ENCODE measurements at regions not wholly inside any gene's neighbourhood (a gene's known extent, or its start where the extent isn't known, plus 50 kb on each side); places are given as distances from the start of the nearest gene placed in this dataset.

DNA sequence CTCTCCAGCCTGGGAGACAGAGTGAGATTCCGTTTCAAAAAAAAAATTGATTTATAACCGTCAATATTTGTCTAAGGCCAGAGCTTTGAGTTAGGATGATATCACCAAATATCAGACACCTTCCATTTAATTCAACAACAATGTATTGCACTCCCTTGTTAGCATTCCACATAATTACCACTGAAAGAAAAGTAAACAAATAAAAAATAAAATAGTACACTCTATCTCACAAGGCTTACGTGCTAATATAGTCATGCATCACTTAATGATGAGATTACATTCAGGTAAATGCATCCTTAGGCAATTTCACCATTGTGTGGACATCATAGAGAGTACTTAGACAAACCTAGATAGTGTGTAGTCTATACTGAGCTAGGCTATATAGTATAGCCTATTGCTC is 127.6 kb upstream of the RHOBTB1 start:
- H3K27ac ChIP-seq (ENCODE audit: low read depth in 2 of 2, low read length in 1 of 2): no peak overlapping the region
- WGBS, 2 donors: 83 to 87% methylated on average over 3 of the region's 3 CpGs
- H3K4me3 ChIP-seq (ENCODE audit: low read depth in 1 of 2, low read length in 2 of 2): no peak overlapping the region
- no peaks in the 10 kb centered on the region for H3K27me3 ChIP-seq (ENCODE audit: control insufficient read depth in 1 of 2, insufficient read depth in 2 of 2, low read length in 2 of 2)
- H3K36me3 ChIP-seq (ENCODE audit: control insufficient read depth in 2 of 2, insufficient read depth in 2 of 2, low read length in 1 of 2): no peaks in the 10 kb centered on the region
- no peaks in the 10 kb centered on the region for H3K4me1 ChIP-seq (ENCODE audit: control insufficient read depth in 2 of 2, insufficient read depth in 2 of 2, low read length in 1 of 2)
- H3K9me3 ChIP-seq (ENCODE audit: control insufficient read depth in 2 of 2, insufficient read depth in 1 of 2, low read depth in 1 of 2, low read length in 1 of 2): no peaks in the 10 kb centered on the region

- Histone ChIP-seq H3K27me3 (ENCODE audit: control insufficient read depth in 1 of 2, insufficient read depth in 2 of 2, low read length in 2 of 2) (no peaks in the 10 kb centered on the region), H3K9me3 (ENCODE audit: control insufficient read depth in 2 of 2, insufficient read depth in 1 of 2, low read depth in 1 of 2, low read length in 1 of 2) (no peaks in the 10 kb centered on the region), H3K36me3 (ENCODE audit: control insufficient read depth in 2 of 2, insufficient read depth in 2 of 2, low read length in 1 of 2) (no peaks in the 10 kb centered on the region), H3K27ac (ENCODE audit: low read depth in 2 of 2, low read length in 1 of 2) (no peak overlapping the region), H3K4me3 (ENCODE audit: low read depth in 1 of 2, low read length in 2 of 2) (no peak overlapping the region), H3K4me1 (ENCODE audit: control insufficient read depth in 2 of 2, insufficient read depth in 2 of 2, low read length in 1 of 2) (no peaks in the 10 kb centered on the region)
- 76 to 79% methylated on average over 1 of the region's 1 CpG for WGBS, 2 donors
Measured at GRCh38 chr10:61068471-61068870, 124.5 kb upstream of the RHOBTB1 start.

DNA sequence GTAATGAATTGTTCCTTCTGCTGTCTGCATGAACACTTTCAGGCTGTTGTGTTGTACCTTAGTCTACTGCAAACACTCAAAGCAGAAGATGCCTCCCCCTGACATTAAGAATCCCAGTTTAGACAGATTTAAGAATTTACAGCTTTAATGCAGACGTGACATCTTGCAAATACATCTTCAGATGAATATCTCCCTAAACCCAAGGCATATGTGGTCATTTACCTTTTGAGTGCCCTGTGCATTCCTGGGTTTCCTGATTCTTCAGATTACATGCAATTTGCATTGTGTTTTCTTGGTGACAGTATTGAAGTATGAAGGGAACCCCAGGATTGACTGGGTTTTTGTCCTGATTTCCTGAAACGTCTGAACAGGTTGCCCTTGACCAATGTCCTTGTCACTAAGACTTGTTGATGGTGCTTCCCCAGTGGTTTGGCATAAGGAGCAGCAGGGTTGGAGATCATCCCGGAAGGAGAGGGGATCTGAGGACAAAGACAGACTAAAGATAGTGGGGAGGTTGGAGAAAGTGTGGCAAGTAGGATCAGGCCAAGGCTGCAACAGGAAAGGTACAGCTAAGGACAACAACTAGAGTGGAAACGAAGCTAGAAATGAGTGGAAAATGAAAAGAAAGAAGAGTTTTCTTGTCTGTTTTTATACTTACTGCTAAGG is 123.8 kb upstream of the RHOBTB1 start:
- Histone ChIP-seq H3K4me3 (ENCODE audit: low read depth in 1 of 2, low read length in 2 of 2) (no peak overlapping the region), H3K9me3 (ENCODE audit: control insufficient read depth in 2 of 2, insufficient read depth in 1 of 2, low read depth in 1 of 2, low read length in 1 of 2) (no peaks in the 10 kb centered on the region), H3K4me1 (ENCODE audit: control insufficient read depth in 2 of 2, insufficient read depth in 2 of 2, low read length in 1 of 2) (no peaks in the 10 kb centered on the region), H3K36me3 (ENCODE audit: control insufficient read depth in 2 of 2, insufficient read depth in 2 of 2, low read length in 1 of 2) (no peaks in the 10 kb centered on the region), H3K27me3 (ENCODE audit: control insufficient read depth in 1 of 2, insufficient read depth in 2 of 2, low read length in 2 of 2) (no peaks in the 10 kb centered on the region), H3K27ac (ENCODE audit: low read depth in 2 of 2, low read length in 1 of 2) (no peak overlapping the region)
- WGBS, 2 donors: 65 to 76% methylated on average over 4 of the region's 4 CpGs

DNA sequence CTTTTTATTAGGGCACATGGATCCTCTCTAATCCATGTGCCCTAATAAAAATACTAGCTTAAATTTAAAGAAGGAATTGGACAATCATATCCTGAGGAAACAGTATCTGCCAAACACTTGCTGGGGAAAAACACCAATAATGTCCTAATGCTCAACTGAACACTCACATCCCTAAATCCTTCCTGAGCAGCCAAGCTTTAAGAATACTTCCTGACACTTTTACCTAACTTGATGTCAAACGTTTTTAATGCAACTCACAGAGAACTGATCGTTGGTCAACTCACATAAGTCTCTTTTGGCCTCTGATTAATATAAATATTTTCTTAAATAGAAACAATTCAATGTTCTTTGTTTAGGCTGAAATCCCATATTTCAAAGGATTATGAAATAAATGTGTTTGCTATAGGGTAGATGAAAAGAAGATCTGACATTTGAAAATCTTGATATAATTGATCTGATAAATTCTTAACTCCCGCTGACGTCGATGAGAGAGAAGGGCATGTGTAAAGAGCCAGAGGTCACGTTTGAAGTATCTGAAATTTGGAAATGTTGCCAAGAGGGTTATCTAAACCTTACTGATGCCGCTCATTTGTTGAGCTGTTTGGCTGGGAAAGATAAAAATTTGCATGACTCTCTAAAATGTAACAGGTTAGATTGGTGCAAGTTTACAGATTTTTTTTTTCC is 122.8 kb upstream of the RHOBTB1 start:
- WGBS, 2 donors: 24 to 30% methylated on average over 7 of the region's 7 CpGs
- no peaks in the 10 kb centered on the region for H3K4me1 ChIP-seq (ENCODE audit: control insufficient read depth in 2 of 2, insufficient read depth in 2 of 2, low read length in 1 of 2)
- H3K36me3 ChIP-seq (ENCODE audit: control insufficient read depth in 2 of 2, insufficient read depth in 2 of 2, low read length in 1 of 2): no peaks in the 10 kb centered on the region
- H3K27me3 ChIP-seq (ENCODE audit: control insufficient read depth in 1 of 2, insufficient read depth in 2 of 2, low read length in 2 of 2): no peaks in the 10 kb centered on the region
- no peak overlapping the region for H3K4me3 ChIP-seq (ENCODE audit: low read depth in 1 of 2, low read length in 2 of 2)
- H3K27ac ChIP-seq (ENCODE audit: low read depth in 2 of 2, low read length in 1 of 2): no peak overlapping the region
- H3K9me3 ChIP-seq (ENCODE audit: control insufficient read depth in 2 of 2, insufficient read depth in 1 of 2, low read depth in 1 of 2, low read length in 1 of 2): no peaks in the 10 kb centered on the region

- Histone ChIP-seq H3K36me3 (ENCODE audit: control insufficient read depth in 2 of 2, insufficient read depth in 2 of 2, low read length in 1 of 2) (no peaks in the 10 kb centered on the region), H3K9me3 (ENCODE audit: control insufficient read depth in 2 of 2, insufficient read depth in 1 of 2, low read depth in 1 of 2, low read length in 1 of 2) (no peaks in the 10 kb centered on the region), H3K27ac (ENCODE audit: low read depth in 2 of 2, low read length in 1 of 2) (no peak overlapping the region), H3K4me1 (ENCODE audit: control insufficient read depth in 2 of 2, insufficient read depth in 2 of 2, low read length in 1 of 2) (no peaks in the 10 kb centered on the region), H3K27me3 (ENCODE audit: control insufficient read depth in 1 of 2, insufficient read depth in 2 of 2, low read length in 2 of 2) (no peaks in the 10 kb centered on the region), H3K4me3 (ENCODE audit: low read depth in 1 of 2, low read length in 2 of 2) (no peak overlapping the region)
- WGBS, 2 donors: 88 to 89% methylated on average over 2 of the region's 2 CpGs
Measured at GRCh38 chr10:61065051-61065450, 121.1 kb upstream of the RHOBTB1 start.

GRCh38 chr10:61064356-61064755 is 120.4 kb upstream of the RHOBTB1 start:
- H3K9me3 ChIP-seq (ENCODE audit: control insufficient read depth in 2 of 2, insufficient read depth in 1 of 2, low read depth in 1 of 2, low read length in 1 of 2): no peaks in the 10 kb centered on the region
- H3K27ac ChIP-seq (ENCODE audit: low read depth in 2 of 2, low read length in 1 of 2): no peak overlapping the region
- H3K36me3 ChIP-seq (ENCODE audit: control insufficient read depth in 2 of 2, insufficient read depth in 2 of 2, low read length in 1 of 2): no peaks in the 10 kb centered on the region
- H3K27me3 ChIP-seq (ENCODE audit: control insufficient read depth in 1 of 2, insufficient read depth in 2 of 2, low read length in 2 of 2): no peaks in the 10 kb centered on the region
- no peaks in the 10 kb centered on the region for H3K4me1 ChIP-seq (ENCODE audit: control insufficient read depth in 2 of 2, insufficient read depth in 2 of 2, low read length in 1 of 2)
- no peak overlapping the region for H3K4me3 ChIP-seq (ENCODE audit: low read depth in 1 of 2, low read length in 2 of 2)
- 96% methylated on average over 4 of the region's 4 CpGs for WGBS, 2 donors

GRCh38 chr10:61063901-61064300 is 119.9 kb upstream of the RHOBTB1 start:
- H3K27ac ChIP-seq (ENCODE audit: low read depth in 2 of 2, low read length in 1 of 2): no peak overlapping the region
- H3K27me3 ChIP-seq (ENCODE audit: control insufficient read depth in 1 of 2, insufficient read depth in 2 of 2, low read length in 2 of 2): no peaks in the 10 kb centered on the region
- H3K4me1 ChIP-seq (ENCODE audit: control insufficient read depth in 2 of 2, insufficient read depth in 2 of 2, low read length in 1 of 2): no peaks in the 10 kb centered on the region
- H3K9me3 ChIP-seq (ENCODE audit: control insufficient read depth in 2 of 2, insufficient read depth in 1 of 2, low read depth in 1 of 2, low read length in 1 of 2): no peaks in the 10 kb centered on the region
- H3K36me3 ChIP-seq (ENCODE audit: control insufficient read depth in 2 of 2, insufficient read depth in 2 of 2, low read length in 1 of 2): no peaks in the 10 kb centered on the region
- no peak overlapping the region for H3K4me3 ChIP-seq (ENCODE audit: low read depth in 1 of 2, low read length in 2 of 2)
- WGBS, 2 donors: 54 to 66% methylated on average over 1 of the region's 1 CpG

DNA sequence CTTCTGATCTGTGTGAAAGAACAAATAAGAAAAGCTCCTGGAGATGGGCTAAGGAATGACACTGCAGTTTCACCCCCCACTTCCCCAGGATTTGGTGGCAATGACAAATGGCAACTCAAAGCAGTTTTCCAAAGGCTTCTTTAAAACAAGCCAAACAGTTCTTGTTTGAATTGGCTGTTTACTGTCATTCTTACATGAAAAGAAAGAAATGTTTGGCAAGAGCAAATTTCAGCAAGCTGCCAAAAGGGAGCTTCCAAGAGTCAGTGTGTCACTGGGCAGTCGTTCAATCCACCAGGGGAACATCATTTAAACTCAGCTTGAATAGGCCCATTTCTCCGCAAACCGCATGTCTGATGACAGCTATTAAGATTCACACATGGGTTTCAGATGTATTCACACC is 119.0 kb upstream of the RHOBTB1 start:
- no peak overlapping the region for H3K4me3 ChIP-seq (ENCODE audit: low read depth in 1 of 2, low read length in 2 of 2)
- H3K36me3 ChIP-seq (ENCODE audit: control insufficient read depth in 2 of 2, insufficient read depth in 2 of 2, low read length in 1 of 2): no peaks in the 10 kb centered on the region
- no peak overlapping the region for H3K27ac ChIP-seq (ENCODE audit: low read depth in 2 of 2, low read length in 1 of 2)
- no peaks in the 10 kb centered on the region for H3K9me3 ChIP-seq (ENCODE audit: control insufficient read depth in 2 of 2, insufficient read depth in 1 of 2, low read depth in 1 of 2, low read length in 1 of 2)
- WGBS, 2 donors: 35 to 57% methylated on average over 3 of the region's 3 CpGs
- no peaks in the 10 kb centered on the region for H3K27me3 ChIP-seq (ENCODE audit: control insufficient read depth in 1 of 2, insufficient read depth in 2 of 2, low read length in 2 of 2)
- H3K4me1 ChIP-seq (ENCODE audit: control insufficient read depth in 2 of 2, insufficient read depth in 2 of 2, low read length in 1 of 2): no peaks in the 10 kb centered on the region

- Histone ChIP-seq H3K9me3 (ENCODE audit: control insufficient read depth in 2 of 2, insufficient read depth in 1 of 2, low read depth in 1 of 2, low read length in 1 of 2) (no peaks in the 10 kb centered on the region), H3K27me3 (ENCODE audit: control insufficient read depth in 1 of 2, insufficient read depth in 2 of 2, low read length in 2 of 2) (no peaks in the 10 kb centered on the region), H3K27ac (ENCODE audit: low read depth in 2 of 2, low read length in 1 of 2) (no peak overlapping the region), H3K36me3 (ENCODE audit: control insufficient read depth in 2 of 2, insufficient read depth in 2 of 2, low read length in 1 of 2) (no peaks in the 10 kb centered on the region), H3K4me3 (ENCODE audit: low read depth in 1 of 2, low read length in 2 of 2) (no peak overlapping the region), H3K4me1 (ENCODE audit: control insufficient read depth in 2 of 2, insufficient read depth in 2 of 2, low read length in 1 of 2) (no peaks in the 10 kb centered on the region)
- 78 to 81% methylated on average over 6 of the region's 6 CpGs for WGBS, 2 donors
Measured at GRCh38 chr10:61061923-61062504, 118.0 kb upstream of the RHOBTB1 start.

DNA sequence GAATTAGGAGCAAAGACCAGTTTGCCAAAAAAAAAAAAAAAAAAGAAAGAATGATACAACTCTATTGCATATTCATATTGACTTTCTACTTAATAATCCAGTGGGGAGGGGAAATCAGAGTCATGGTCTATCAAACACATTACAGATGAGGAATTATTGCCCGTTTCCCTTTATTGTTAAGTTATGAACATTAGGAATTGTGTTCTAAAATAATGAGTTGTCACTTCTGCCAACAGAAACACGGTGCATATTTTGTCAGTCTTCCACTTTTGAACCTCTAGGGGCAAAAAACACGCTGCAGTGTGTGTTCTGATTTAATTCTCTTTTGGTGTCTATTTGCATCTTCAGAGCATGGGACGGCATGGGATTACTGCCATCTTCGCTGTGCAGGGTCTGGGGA is 115.7 kb upstream of the RHOBTB1 start:
- Histone ChIP-seq H3K9me3 (ENCODE audit: control insufficient read depth in 2 of 2, insufficient read depth in 1 of 2, low read depth in 1 of 2, low read length in 1 of 2) (no peaks in the 10 kb centered on the region), H3K4me1 (ENCODE audit: control insufficient read depth in 2 of 2, insufficient read depth in 2 of 2, low read length in 1 of 2) (no peaks in the 10 kb centered on the region), H3K36me3 (ENCODE audit: control insufficient read depth in 2 of 2, insufficient read depth in 2 of 2, low read length in 1 of 2) (no peaks in the 10 kb centered on the region), H3K27ac (ENCODE audit: low read depth in 2 of 2, low read length in 1 of 2) (no peak overlapping the region), H3K4me3 (ENCODE audit: low read depth in 1 of 2, low read length in 2 of 2) (no peak overlapping the region), H3K27me3 (ENCODE audit: control insufficient read depth in 1 of 2, insufficient read depth in 2 of 2, low read length in 2 of 2) (no peaks in the 10 kb centered on the region)
- WGBS, 2 donors: 77 to 80% methylated on average over 5 of the region's 5 CpGs
